ENCODE measurements at regions not wholly inside any gene's neighbourhood (a gene's known extent, or its start where the extent isn't known, plus 50 kb on each side); places are given as distances from the start of the nearest gene placed in this dataset.

- ChIA-PET POLR2A (no interaction called here), CTCF (no interaction called here)
Observed at GRCh38 chr2:34251578-34251977, 652.5 kb upstream of the FAM98A start.

DNA sequence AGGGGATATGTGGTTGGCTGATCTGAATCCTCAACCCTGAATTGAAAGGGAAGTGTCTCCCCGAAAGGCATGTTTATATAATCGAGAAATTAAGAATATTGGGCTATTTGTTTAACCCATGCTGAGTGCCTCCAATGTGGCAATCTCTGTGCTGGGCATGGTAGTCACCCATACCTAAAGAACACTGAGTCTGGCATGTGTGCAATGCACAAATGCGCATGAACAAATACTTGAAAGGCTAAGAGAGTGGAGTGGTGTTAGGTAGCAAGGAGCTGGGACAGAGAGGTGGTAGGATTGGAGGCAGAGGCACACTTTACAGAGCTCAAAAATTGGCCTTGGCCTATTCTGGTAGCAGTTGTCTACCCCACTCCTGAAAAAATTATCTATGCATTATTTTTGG is 645.1 kb upstream of the FAM98A start:
- no peak overlapping the region for H3K4me3 ChIP-seq (ENCODE audit: low read depth, low read length)
- no peaks in the 10 kb centered on the region for H3K9me3 ChIP-seq (ENCODE audit: control insufficient read depth, insufficient read depth, low read depth, low read length)
- CTCF ChIA-PET: no interaction called here
- POLR2A ChIA-PET: no interaction called here
- H3K27ac ChIP-seq (ENCODE audit: extremely low read depth, low read depth, low read length): no peak overlapping the region
- no peaks in the 10 kb centered on the region for H3K4me1 ChIP-seq (ENCODE audit: control insufficient read depth, insufficient read depth, low read length)
- H3K36me3 ChIP-seq (ENCODE audit: control insufficient read depth in 2 of 2, insufficient read depth in 1 of 2, low read length in 2 of 2): no peaks in the 10 kb centered on the region
- TF ChIP-seq ZNF501 (tag by site-specific recombination; IDR thresholded peaks at IDR 0.05) (no peak), ZNF366 (tag by site-specific recombination; conservative IDR thresholded peaks at IDR 0.05) (no peak)
- TF ChIP-seq, protein P1, sequence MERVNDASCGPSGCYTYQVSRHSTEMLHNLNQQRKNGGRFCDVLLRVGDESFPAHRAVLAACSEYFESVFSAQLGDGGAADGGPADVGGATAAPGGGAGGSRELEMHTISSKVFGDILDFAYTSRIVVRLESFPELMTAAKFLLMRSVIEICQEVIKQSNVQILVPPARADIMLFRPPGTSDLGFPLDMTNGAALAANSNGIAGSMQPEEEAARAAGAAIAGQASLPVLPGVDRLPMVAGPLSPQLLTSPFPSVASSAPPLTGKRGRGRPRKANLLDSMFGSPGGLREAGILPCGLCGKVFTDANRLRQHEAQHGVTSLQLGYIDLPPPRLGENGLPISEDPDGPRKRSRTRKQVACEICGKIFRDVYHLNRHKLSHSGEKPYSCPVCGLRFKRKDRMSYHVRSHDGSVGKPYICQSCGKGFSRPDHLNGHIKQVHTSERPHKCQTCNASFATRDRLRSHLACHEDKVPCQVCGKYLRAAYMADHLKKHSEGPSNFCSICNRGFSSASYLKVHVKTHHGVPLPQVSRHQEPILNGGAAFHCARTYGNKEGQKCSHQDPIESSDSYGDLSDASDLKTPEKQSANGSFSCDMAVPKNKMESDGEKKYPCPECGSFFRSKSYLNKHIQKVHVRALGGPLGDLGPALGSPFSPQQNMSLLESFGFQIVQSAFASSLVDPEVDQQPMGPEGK (tag by site-specific recombination; IDR thresholded peaks at IDR 0.05): no peak
- TF ChIP-seq, protein P2, sequence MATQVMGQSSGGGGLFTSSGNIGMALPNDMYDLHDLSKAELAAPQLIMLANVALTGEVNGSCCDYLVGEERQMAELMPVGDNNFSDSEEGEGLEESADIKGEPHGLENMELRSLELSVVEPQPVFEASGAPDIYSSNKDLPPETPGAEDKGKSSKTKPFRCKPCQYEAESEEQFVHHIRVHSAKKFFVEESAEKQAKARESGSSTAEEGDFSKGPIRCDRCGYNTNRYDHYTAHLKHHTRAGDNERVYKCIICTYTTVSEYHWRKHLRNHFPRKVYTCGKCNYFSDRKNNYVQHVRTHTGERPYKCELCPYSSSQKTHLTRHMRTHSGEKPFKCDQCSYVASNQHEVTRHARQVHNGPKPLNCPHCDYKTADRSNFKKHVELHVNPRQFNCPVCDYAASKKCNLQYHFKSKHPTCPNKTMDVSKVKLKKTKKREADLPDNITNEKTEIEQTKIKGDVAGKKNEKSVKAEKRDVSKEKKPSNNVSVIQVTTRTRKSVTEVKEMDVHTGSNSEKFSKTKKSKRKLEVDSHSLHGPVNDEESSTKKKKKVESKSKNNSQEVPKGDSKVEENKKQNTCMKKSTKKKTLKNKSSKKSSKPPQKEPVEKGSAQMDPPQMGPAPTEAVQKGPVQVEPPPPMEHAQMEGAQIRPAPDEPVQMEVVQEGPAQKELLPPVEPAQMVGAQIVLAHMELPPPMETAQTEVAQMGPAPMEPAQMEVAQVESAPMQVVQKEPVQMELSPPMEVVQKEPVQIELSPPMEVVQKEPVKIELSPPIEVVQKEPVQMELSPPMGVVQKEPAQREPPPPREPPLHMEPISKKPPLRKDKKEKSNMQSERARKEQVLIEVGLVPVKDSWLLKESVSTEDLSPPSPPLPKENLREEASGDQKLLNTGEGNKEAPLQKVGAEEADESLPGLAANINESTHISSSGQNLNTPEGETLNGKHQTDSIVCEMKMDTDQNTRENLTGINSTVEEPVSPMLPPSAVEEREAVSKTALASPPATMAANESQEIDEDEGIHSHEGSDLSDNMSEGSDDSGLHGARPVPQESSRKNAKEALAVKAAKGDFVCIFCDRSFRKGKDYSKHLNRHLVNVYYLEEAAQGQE (tag by site-specific recombination; IDR thresholded peaks at IDR 0.05): no peak

More at GRCh38 chr2:34251578-34251977, 652.5 kb upstream of the FAM98A start:
- H3K4me1 ChIP-seq (ENCODE audit: control insufficient read depth, insufficient read depth, low read length): no peaks in the 10 kb centered on the region
- H3K9me3 ChIP-seq (ENCODE audit: control insufficient read depth, insufficient read depth, low read depth, low read length): no peaks in the 10 kb centered on the region
- no peaks in the 10 kb centered on the region for H3K36me3 ChIP-seq (ENCODE audit: control insufficient read depth in 2 of 2, insufficient read depth in 1 of 2, low read length in 2 of 2)
- no peak for TF ChIP-seq REPIN1 (tag by site-specific recombination; IDR thresholded peaks at IDR 0.05; ENCODE audit: low read depth)
- no peak for TF ChIP-seq ZFP69B (tag by site-specific recombination; IDR thresholded peaks at IDR 0.05)
- no peak for TF ChIP-seq ZNF658 (tag by site-specific recombination; IDR thresholded peaks at IDR 0.05)
- no peak for TF ChIP-seq ZNF292 (tag by site-specific recombination; IDR thresholded peaks at IDR 0.05; ENCODE audit: borderline replicate concordance, low read depth)
- no peak for TF ChIP-seq ZNF596 (tag by site-specific recombination; IDR thresholded peaks at IDR 0.05)
- TF ChIP-seq, protein P3, sequence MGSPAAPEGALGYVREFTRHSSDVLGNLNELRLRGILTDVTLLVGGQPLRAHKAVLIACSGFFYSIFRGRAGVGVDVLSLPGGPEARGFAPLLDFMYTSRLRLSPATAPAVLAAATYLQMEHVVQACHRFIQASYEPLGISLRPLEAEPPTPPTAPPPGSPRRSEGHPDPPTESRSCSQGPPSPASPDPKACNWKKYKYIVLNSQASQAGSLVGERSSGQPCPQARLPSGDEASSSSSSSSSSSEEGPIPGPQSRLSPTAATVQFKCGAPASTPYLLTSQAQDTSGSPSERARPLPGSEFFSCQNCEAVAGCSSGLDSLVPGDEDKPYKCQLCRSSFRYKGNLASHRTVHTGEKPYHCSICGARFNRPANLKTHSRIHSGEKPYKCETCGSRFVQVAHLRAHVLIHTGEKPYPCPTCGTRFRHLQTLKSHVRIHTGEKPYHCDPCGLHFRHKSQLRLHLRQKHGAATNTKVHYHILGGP (tag by site-specific recombination; IDR thresholded peaks at IDR 0.05): no peak
- TF ChIP-seq PRDM2 (tag by site-specific recombination; IDR thresholded peaks at IDR 0.05; ENCODE audit: borderline replicate concordance): no peak
- no peak for TF ChIP-seq ZNF248 (tag by site-specific recombination; IDR thresholded peaks at IDR 0.05)
- TF ChIP-seq WT1 (tag by site-specific recombination; IDR thresholded peaks at IDR 0.05): no peak
- no peak for TF ChIP-seq ZBTB26 (tag by site-specific recombination; optimal IDR thresholded peaks at IDR 0.05)
- H3K4me3 ChIP-seq (ENCODE audit: low read depth, low read length): no peak overlapping the region
- no peak overlapping the region for H3K27ac ChIP-seq (ENCODE audit: extremely low read depth, low read depth, low read length)

All from HEK293 (cell line).